RWPE2 (cell line): ENCODE measurements at regions not wholly inside any gene's neighbourhood (a gene's known extent, or its start where the extent isn't known, plus 50 kb on each side); places are given as distances from the start of the nearest gene placed in this dataset.
A peak's percentile ranks its signal among the peaks of the same experiment; 100 is the strongest.
"Not testable (repeated sequence)": the region's sequence is repeated elsewhere in the genome, so short reads cannot be mapped to it uniquely, and the experiment has no call there.

Source experiments
- ATAC-seq: fragments of 200-7000 bp; cut with Tn5 transposase; 3 replicates; pipeline ENCODE4 v1.9.1; 2021; ENCODE audit warnings: low read depth
- DNase-seq: peaks from one replicate; pipeline ENCODE4 v3.0.0-alpha.2; 2020; ENCODE audit warnings: low spot score
- H3K27ac ChIP-seq: fragments of 450-650 bp; 2 replicates; pipeline ENCODE4 v1.5.1; 2017; ENCODE audit warnings: mild to moderate bottlenecking; ENCODE audit not compliant: poor library complexity, severe bottlenecking
- H3K27me3 ChIP-seq: fragments of 250-450 bp; sonication (Bioruptor Pico); 2 replicates; pipeline ENCODE4 v1.5.1; 2021; ENCODE audit warnings: mild to moderate bottlenecking, moderate library complexity; ENCODE audit not compliant: insufficient read depth, poor library complexity, severe bottlenecking
- H3K36me3 ChIP-seq: fragments of 250-450 bp; sonication (Bioruptor Pico); 2 replicates; pipeline ENCODE4 v1.5.1; 2020; ENCODE audit warnings: low read depth, mild to moderate bottlenecking, moderate library complexity
- H3K4me1 ChIP-seq: fragments of 250-450 bp; sonication (Bioruptor Pico); 2 replicates; pipeline ENCODE4 v1.5.1; 2021; ENCODE audit warnings: mild to moderate bottlenecking, moderate library complexity; ENCODE audit not compliant: insufficient read depth, poor library complexity, severe bottlenecking
- H3K4me3 ChIP-seq: fragments of 250-450 bp; sonication (Bioruptor Pico); 2 replicates; pipeline ENCODE4 v1.5.1; 2021; ENCODE audit warnings: mild to moderate bottlenecking, moderate library complexity; ENCODE audit not compliant: severe bottlenecking
- H3K9me3 ChIP-seq: fragments of 250-450 bp; sonication (Bioruptor Pico); 2 replicates; pipeline ENCODE4 v1.5.1; 2021; ENCODE audit warnings: mild to moderate bottlenecking, moderate library complexity; ENCODE audit not compliant: severe bottlenecking
- TF ChIP-seq, protein P1 (sequence below): fragments of 450-650 bp; IDR thresholded peaks from one replicate; pipeline ENCODE4 v1.5.1; 2017; ENCODE audit warnings: mild to moderate bottlenecking, moderate library complexity; ENCODE audit not compliant: poor library complexity, severe bottlenecking

DNA sequence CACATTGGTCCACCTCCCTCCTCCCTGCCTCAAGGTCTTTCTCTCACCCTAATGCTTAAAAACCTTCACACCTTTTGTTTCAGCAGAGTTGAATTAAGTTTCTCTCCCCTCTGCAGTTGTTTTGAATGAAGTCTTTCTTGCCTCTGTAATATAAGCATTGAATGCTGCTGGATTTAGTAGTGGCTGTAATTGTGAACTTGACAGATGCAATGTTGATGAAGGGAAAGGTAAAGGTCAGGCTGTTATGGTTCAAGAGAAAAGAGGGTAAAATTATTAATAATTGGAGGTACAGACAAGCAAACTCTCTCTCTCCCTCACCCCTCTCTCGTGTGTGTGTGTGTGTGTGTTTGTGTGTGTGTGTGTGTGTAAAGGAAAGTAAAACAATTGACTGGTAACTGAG is 509.8 kb downstream of the AMY1C start:
- H3K36me3 ChIP-seq, result no peaks in the 10 kb centered on the region
- no peak overlapping the region for H3K4me3 ChIP-seq
- ATAC-seq, result no peak

GRCh38 chr1:104263110-104263509 is 513.4 kb downstream of the AMY1C start:
- not testable (repeated sequence) for ATAC-seq, H3K9me3 ChIP-seq, DNase-seq, H3K27ac ChIP-seq, H3K4me3 ChIP-seq, H3K27me3 ChIP-seq, H3K4me1 ChIP-seq, H3K36me3 ChIP-seq
- TF ChIP-seq, protein P1, sequence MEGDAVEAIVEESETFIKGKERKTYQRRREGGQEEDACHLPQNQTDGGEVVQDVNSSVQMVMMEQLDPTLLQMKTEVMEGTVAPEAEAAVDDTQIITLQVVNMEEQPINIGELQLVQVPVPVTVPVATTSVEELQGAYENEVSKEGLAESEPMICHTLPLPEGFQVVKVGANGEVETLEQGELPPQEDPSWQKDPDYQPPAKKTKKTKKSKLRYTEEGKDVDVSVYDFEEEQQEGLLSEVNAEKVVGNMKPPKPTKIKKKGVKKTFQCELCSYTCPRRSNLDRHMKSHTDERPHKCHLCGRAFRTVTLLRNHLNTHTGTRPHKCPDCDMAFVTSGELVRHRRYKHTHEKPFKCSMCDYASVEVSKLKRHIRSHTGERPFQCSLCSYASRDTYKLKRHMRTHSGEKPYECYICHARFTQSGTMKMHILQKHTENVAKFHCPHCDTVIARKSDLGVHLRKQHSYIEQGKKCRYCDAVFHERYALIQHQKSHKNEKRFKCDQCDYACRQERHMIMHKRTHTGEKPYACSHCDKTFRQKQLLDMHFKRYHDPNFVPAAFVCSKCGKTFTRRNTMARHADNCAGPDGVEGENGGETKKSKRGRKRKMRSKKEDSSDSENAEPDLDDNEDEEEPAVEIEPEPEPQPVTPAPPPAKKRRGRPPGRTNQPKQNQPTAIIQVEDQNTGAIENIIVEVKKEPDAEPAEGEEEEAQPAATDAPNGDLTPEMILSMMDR, result peak; percentile 28

More for the DNA sequence above, 509.8 kb downstream of the AMY1C start:
- no peaks in the 10 kb centered on the region for H3K9me3 ChIP-seq
- TF ChIP-seq, protein P1, result no peak
- no peak overlapping the region for H3K27ac ChIP-seq
- DNase-seq, result no peak
- H3K4me1 ChIP-seq, result no peaks in the 10 kb centered on the region
- no peaks in the 10 kb centered on the region for H3K27me3 ChIP-seq

DNA sequence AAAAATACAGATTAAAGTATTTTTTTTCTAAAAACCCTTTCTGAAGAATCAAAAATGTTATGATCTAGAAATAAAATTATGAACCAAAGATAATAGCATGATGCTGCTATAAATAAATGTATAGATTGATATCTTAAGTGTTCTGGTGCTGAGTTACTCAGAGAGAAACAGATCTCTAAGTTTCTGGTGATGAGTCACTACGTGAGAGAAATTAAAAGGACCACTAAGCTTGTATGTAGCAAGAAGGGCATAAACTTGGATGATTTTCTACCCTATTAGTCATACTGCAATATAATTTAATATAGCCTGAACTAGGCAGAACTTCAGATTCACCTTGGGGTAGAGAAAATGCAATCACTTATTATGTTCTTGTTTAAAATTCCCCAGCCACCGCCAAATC is 514.8 kb downstream of the AMY1C start:
- no peaks in the 10 kb centered on the region for H3K36me3 ChIP-seq
- DNase-seq (no peak), ATAC-seq (no peak)
- no peaks in the 10 kb centered on the region for H3K9me3 ChIP-seq
- TF ChIP-seq, protein P1, result no peak
- no peaks in the 10 kb centered on the region for H3K27me3 ChIP-seq
- no peaks in the 10 kb centered on the region for H3K4me1 ChIP-seq
- no peak overlapping the region for H3K4me3 ChIP-seq
- no peak overlapping the region for H3K27ac ChIP-seq

- H3K36me3 ChIP-seq, result no peaks in the 10 kb centered on the region
These were observed 515.5 kb downstream of the AMY1C start for GRCh38 chr1:104265163-104265562.

DNA sequence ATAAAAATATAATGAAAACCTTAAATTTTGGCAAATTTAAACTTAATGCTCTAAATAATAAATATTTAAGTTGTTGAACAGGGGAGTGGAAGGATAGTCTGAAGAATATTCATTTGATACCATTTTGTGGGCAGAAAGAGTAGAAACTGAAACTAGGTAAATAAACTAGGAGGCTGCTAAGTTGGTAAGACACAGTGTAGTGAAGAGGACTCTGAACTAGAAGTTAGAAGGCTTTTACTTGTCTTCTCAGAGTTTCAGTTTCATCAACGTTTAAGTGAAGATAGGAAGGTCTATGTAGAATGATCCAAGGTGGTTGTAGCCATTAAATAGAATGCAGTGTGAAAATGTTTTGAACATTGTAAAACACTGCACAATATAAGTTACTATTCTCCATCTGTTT is 516.9 kb downstream of the AMY1C start:
- no peaks in the 10 kb centered on the region for H3K9me3 ChIP-seq
- ATAC-seq (no peak), DNase-seq (no peak)
- H3K27me3 ChIP-seq, result no peaks in the 10 kb centered on the region
- TF ChIP-seq, protein P1, result no peak
- H3K4me3 ChIP-seq, result no peak overlapping the region
- no peak overlapping the region for H3K27ac ChIP-seq
- no peaks in the 10 kb centered on the region for H3K4me1 ChIP-seq
- H3K36me3 ChIP-seq, result no peaks in the 10 kb centered on the region

More at GRCh38 chr1:104265163-104265562, 515.5 kb downstream of the AMY1C start:
- H3K27me3 ChIP-seq, result no peaks in the 10 kb centered on the region
- no peak for DNase-seq
- no peaks in the 10 kb centered on the region for H3K9me3 ChIP-seq
- no peaks in the 10 kb centered on the region for H3K4me1 ChIP-seq
- TF ChIP-seq, protein P1, result no peak
- no peak for ATAC-seq
- no peak overlapping the region for H3K27ac ChIP-seq
- no peak overlapping the region for H3K4me3 ChIP-seq

- not testable (repeated sequence) for H3K27me3 ChIP-seq, ATAC-seq, H3K9me3 ChIP-seq
These were observed 538.6 kb downstream of the AMY1C start for GRCh38 chr1:104288322-104288721.

More at GRCh38 chr1:104288322-104288721, 538.6 kb downstream of the AMY1C start:
- not testable (repeated sequence) for DNase-seq, H3K36me3 ChIP-seq, H3K27ac ChIP-seq, H3K4me3 ChIP-seq, H3K4me1 ChIP-seq
